22Rv1 (cell line): ENCODE measurements at regions not wholly inside any gene's neighbourhood (a gene's known extent, or its start where the extent isn't known, plus 50 kb on each side); places are given as distances from the start of the nearest gene placed in this dataset.
"Not testable (repeated sequence)": the region's sequence is repeated elsewhere in the genome, so short reads cannot be mapped to it uniquely, and the experiment has no call there.

Experiments used
- CTCF ChIP-seq: fragments of 450-650 bp; IDR thresholded peaks from 2 replicates; pipeline ENCODE4 v1.5.1; 2017; ENCODE audit warnings: mild to moderate bottlenecking
- ZFX ChIP-seq: fragments of 450-650 bp; IDR thresholded peaks from 2 replicates; pipeline ENCODE4 v1.6.1; 2017; ENCODE audit warnings: antibody characterized with exemption, borderline replicate concordance

DNA sequence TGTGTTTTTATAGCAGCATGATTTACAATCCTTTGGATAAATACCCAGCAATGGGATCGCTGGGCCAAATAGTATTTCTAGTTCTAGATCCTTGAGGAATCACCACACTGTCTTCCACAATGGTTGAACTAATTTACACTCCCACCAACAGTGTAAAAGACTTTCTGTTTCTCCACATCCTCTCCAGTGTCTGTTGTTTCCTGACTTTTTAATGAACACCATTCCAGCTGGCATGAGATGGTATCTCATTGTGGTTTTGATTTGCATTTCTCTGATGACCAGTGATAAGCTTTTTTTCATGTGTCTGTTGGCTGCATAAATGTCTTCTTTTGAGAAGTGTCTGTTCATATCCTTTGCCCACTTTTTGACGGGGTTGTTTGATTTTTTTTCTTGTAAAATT is 209.5 kb upstream of the RASGRP1 start:
- not testable (repeated sequence) for TF ChIP-seq CTCF, ZFX
